ENCODE measurements at regions not wholly inside any gene's neighbourhood (a gene's known extent, or its start where the extent isn't known, plus 50 kb on each side); places are given as distances from the start of the nearest gene placed in this dataset.

DNA sequence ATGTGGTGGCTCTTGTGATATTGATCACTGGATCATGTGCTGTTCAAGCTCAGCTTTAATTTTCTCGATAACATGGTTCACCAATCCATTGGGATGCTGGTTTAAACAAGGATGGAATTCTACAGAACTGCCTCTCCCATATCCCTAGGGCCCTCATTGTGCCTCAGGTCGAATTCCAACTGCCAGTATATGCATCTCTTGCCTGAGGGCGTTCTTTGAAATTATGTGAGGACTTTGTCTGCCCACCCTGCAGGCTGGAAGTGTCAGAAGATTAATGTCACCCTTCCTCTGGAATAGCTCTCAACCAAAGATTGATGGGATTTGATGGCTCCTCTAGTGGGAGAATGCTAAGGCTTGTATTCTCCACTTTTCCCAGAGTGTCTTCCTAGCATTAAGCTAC, 175.6 kb upstream of the GALNT15 start:
- TF ChIP-seq, protein P1, sequence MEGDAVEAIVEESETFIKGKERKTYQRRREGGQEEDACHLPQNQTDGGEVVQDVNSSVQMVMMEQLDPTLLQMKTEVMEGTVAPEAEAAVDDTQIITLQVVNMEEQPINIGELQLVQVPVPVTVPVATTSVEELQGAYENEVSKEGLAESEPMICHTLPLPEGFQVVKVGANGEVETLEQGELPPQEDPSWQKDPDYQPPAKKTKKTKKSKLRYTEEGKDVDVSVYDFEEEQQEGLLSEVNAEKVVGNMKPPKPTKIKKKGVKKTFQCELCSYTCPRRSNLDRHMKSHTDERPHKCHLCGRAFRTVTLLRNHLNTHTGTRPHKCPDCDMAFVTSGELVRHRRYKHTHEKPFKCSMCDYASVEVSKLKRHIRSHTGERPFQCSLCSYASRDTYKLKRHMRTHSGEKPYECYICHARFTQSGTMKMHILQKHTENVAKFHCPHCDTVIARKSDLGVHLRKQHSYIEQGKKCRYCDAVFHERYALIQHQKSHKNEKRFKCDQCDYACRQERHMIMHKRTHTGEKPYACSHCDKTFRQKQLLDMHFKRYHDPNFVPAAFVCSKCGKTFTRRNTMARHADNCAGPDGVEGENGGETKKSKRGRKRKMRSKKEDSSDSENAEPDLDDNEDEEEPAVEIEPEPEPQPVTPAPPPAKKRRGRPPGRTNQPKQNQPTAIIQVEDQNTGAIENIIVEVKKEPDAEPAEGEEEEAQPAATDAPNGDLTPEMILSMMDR (IDR thresholded peaks at IDR 0.05; ENCODE audit: extremely low read depth in 1 of 2, insufficient read depth in 1 of 2, low read depth in 1 of 2, low read length in 2 of 2) = no peak
- TF ChIP-seq GATA2 (IDR thresholded peaks at IDR 0.05; ENCODE audit: insufficient read depth, insufficient read length, low read depth, low read length) = no peak

All from endothelial cell of umbilical vein (primary cell).